A549 (cell line): ENCODE measurements at regions not wholly inside any gene's neighbourhood (a gene's known extent, or its start where the extent isn't known, plus 50 kb on each side); places are given as distances from the start of the nearest gene placed in this dataset.

Source experiments
- ATAC-seq, 2 experiments: fragments of 200-7000 bp in 1 of 2; fragments of >200 bp in 1 of 2; cut with Nextera tagmentation in 1 of 2; cut with Tn5 transposase in 1 of 2; 3 replicates each; pipeline versions ENCODE4 v1.8.0 to v1.9.1; 2018 to 2020; ENCODE audit warnings: mild to moderate bottlenecking in 1 of 2, moderate library complexity in 1 of 2
- CTCF ChIA-PET: fragments of 300-600 bp; sonication (Branson Sonifier 250); formaldehyde crosslinking; extraction: SDS; loops from one replicate; lab custom pipeline; 2021; ENCODE audit warnings: antibody characterized with exemption, inconsistent platforms; lab: Yijun Ruan, JAX
- POLR2A ChIA-PET: fragments of 350-600 bp; formaldehyde crosslinking; extraction: SDS; loops from one replicate; lab custom pipeline; 2021; ENCODE audit warnings: antibody characterized with exemption, inconsistent platforms; lab: Yijun Ruan, JAX
- DNase-seq, 2 experiments: peaks; one replicate each; pipeline versions ENCODE4 v3.0.0 to v3.0.0-alpha.2; 2011 to 2016; ENCODE audit warnings: low read depth in 1 of 2, low spot score in 1 of 2
- FAIRE-seq: peaks from 2 replicates; lab custom pipeline; 2011; peaks lifted over from hg19 to GRCh38; lab: Jason Lieb, UNC
- H3K27ac ChIP-seq, 2 experiments: fragments of >200 bp; sonication (Bioruptor Twin); formaldehyde crosslinking; 3 replicates each; pipeline ENCODE4 v1.5.1; 2016 to 2017
- H3K4me1 ChIP-seq: fragments of >200 bp; sonication (Bioruptor Twin); formaldehyde crosslinking; 3 replicates; pipeline ENCODE4 v1.6.1; 2016
- H3K4me2 ChIP-seq: fragments of >200 bp; sonication (Bioruptor Twin); formaldehyde crosslinking; 3 replicates; pipeline ENCODE4 v1.6.1; 2016
- H3K4me3 ChIP-seq: fragments of >200 bp; sonication (Bioruptor Twin); formaldehyde crosslinking; 3 replicates; pipeline ENCODE4 v1.5.1; 2016
- H3K9me3 ChIP-seq: fragments of >200 bp; sonication (Bioruptor Twin); formaldehyde crosslinking; 3 replicates; pipeline ENCODE4 v1.6.1; 2016
- BHLHE40 ChIP-seq: IDR thresholded peaks from 2 replicates; pipeline ENCODE4 v1.6.1; 2012; ENCODE audit warnings: low read depth, low read length, inconsistent platforms
- CBX2 ChIP-seq: fragments of 200-600 bp; sonication (generic); IDR thresholded peaks from 2 replicates; pipeline ENCODE4 v1.6.1; 2016; ENCODE audit warnings: low read depth, mild to moderate bottlenecking, borderline replicate concordance
- CBX8 ChIP-seq: fragments of 200-600 bp; sonication (generic); IDR thresholded peaks from 2 replicates; pipeline ENCODE4 v1.6.1; 2016
- CHD2 ChIP-seq: fragments of 150-350 bp; IDR thresholded peaks from 2 replicates; pipeline ENCODE4 v1.6.1; 2014; ENCODE audit warnings: low read length; ENCODE audit not compliant: partially characterized antibody
- E2F6 ChIP-seq: IDR thresholded peaks from 2 replicates; pipeline ENCODE4 v1.6.1; 2012; ENCODE audit warnings: low read depth, borderline replicate concordance
- EHF ChIP-seq: fragments of 250-450 bp; sonication (Bioruptor Pico); IDR thresholded peaks from 2 replicates; pipeline ENCODE4 v1.5.0; 2020; ENCODE audit warnings: mild to moderate bottlenecking
- ELK1 ChIP-seq: fragments of 150-350 bp; IDR thresholded peaks from 2 replicates; pipeline ENCODE4 v1.6.1; 2014; ENCODE audit warnings: low read depth, mild to moderate bottlenecking, low read length
- FOXS1 ChIP-seq: fragments of 250-450 bp; sonication (Bioruptor Pico); IDR thresholded peaks from 2 replicates; pipeline ENCODE4 v1.5.0; 2020; ENCODE audit warnings: mild to moderate bottlenecking, moderate library complexity
- HES2 ChIP-seq: fragments of >200 bp; sonication (Bioruptor Twin); formaldehyde crosslinking; IDR thresholded peaks from 2 replicates; pipeline ENCODE4 v1.6.1; 2016
- HOXA7 ChIP-seq: fragments of 250-450 bp; sonication (Bioruptor Pico); IDR thresholded peaks from 2 replicates; pipeline ENCODE4 v1.5.0; 2020; ENCODE audit warnings: mild to moderate bottlenecking, moderate library complexity
- HOXB5 ChIP-seq: fragments of 250-450 bp; sonication (Bioruptor Pico); IDR thresholded peaks from 2 replicates; pipeline ENCODE4 v1.5.0; 2020; ENCODE audit warnings: mild to moderate bottlenecking, moderate library complexity
- JUN ChIP-seq, 2 experiments: fragments of >200 bp; sonication (Bioruptor Twin); formaldehyde crosslinking; IDR thresholded peaks; 2 replicates in 1 of 2; 3 replicates in 1 of 2; pipeline ENCODE4 v1.6.1; 2016 to 2017
- MAFK ChIP-seq: fragments of 450-650 bp; IDR thresholded peaks from 2 replicates; pipeline ENCODE4 v1.6.1; 2014; ENCODE audit not compliant: partially characterized antibody
- MAX ChIP-seq: IDR thresholded peaks from 2 replicates; pipeline ENCODE4 v1.6.1; 2012
- MAZ ChIP-seq: fragments of 150-350 bp; IDR thresholded peaks from 2 replicates; pipeline ENCODE4 v1.6.1; 2014; ENCODE audit warnings: antibody characterized with exemption, low read depth, low read length, borderline replicate concordance
- NFE2L2 ChIP-seq: fragments of 150-350 bp; conservative IDR thresholded peaks from 2 replicates; pipeline ENCODE4 v1.6.1; 2014; ENCODE audit warnings: low read length
- NPAS2 ChIP-seq: fragments of 250-450 bp; sonication (Bioruptor Pico); IDR thresholded peaks from 2 replicates; pipeline ENCODE4 v1.8.0; 2022; ENCODE audit warnings: mild to moderate bottlenecking, moderate library complexity, borderline replicate concordance
- POLR2A ChIP-seq: IDR thresholded peaks from 2 replicates; pipeline ENCODE4 v1.6.1; 2012; ENCODE audit warnings: mild to moderate bottlenecking, low read length
- POLR2AphosphoS2 ChIP-seq: conservative IDR thresholded peaks from 2 replicates; pipeline ENCODE4 v1.6.1; 2012; ENCODE audit warnings: low read length, improper control_type of control experiment, inconsistent platforms
- RAD21 ChIP-seq, 2 experiments: fragments of >200 bp in 1 of 2; sonication (Bioruptor Twin) in 1 of 2; formaldehyde crosslinking in 1 of 2; IDR thresholded peaks in 1 of 2; conservative IDR thresholded peaks in 1 of 2; 2 replicates in 1 of 2; 3 replicates in 1 of 2; pipeline ENCODE4 v1.6.1; 2012 to 2018; ENCODE audit warnings: inconsistent platforms in 1 of 2
- REST ChIP-seq: fragments of 200-600 bp; sonication (generic); IDR thresholded peaks from 2 replicates; pipeline ENCODE4 v1.6.1; 2016; ENCODE audit warnings: antibody characterized with exemption, mild to moderate bottlenecking, moderate library complexity
- RFX5 ChIP-seq: fragments of 450-650 bp; IDR thresholded peaks from 2 replicates; pipeline ENCODE4 v1.7.1; 2014; ENCODE audit warnings: antibody characterized with exemption, mild to moderate bottlenecking, moderate library complexity
- RNF2 ChIP-seq: fragments of 200-600 bp; sonication (generic); IDR thresholded peaks from 2 replicates; pipeline ENCODE4 v1.6.1; 2016; ENCODE audit warnings: low read depth, mild to moderate bottlenecking, antibody characterized with exemption, moderate library complexity, borderline replicate concordance
- TFCP2L1 ChIP-seq: fragments of 250-450 bp; sonication (Bioruptor Pico); IDR thresholded peaks from 2 replicates; pipeline ENCODE4 v1.5.0; 2021; ENCODE audit warnings: mild to moderate bottlenecking
- WGBS: methylation state at CpG from one replicate; pipeline ENCODE4 v1.1.6; 2017; ENCODE audit errors: missing lambda C conversion rate; 5-methylcytosine and 5-hydroxymethylcytosine counted together

- POLR2A ChIA-PET: no interaction called here
Observed at GRCh38 chr6:69555088-69555638, 241.6 kb downstream of the LMBRD1 start.

GRCh38 chr6:69542494-69542893 is 254.3 kb downstream of the LMBRD1 start:
- H3K4me2 ChIP-seq: no peak overlapping the region
- WGBS: 0% methylated on average over 1 of the region's 1 CpG
- no peak overlapping the region for H3K4me3 ChIP-seq
- H3K27ac ChIP-seq: no peak overlapping the region
- ATAC-seq (no peak), FAIRE-seq (no peak), DNase-seq (no peak)
- H3K4me1 ChIP-seq: no peaks in the 10 kb centered on the region
- TF ChIP-seq NFE2L2 (no peak), RAD21 (conservative IDR thresholded peaks at IDR 0.05 in 1 of 2, IDR thresholded peaks at IDR 0.05 in 1 of 2) (no peak), CBX2 (no peak), RFX5 (no peak), TFCP2L1 (no peak), POLR2A (no peak), EHF (CRISPR knock-in tag) (no peak), HES2 (no peak), HOXA7 (CRISPR knock-in tag) (no peak), FOXS1 (CRISPR knock-in tag) (no peak), MAX (no peak), MAFK (no peak), CBX8 (no peak)
- CTCF ChIA-PET: interaction anchor here (0.6 kb wide), 1 partner anchor 78 kb away, joined by 4 read pairs; no protein-coding TSS in a partner anchor
- H3K9me3 ChIP-seq: no peaks in the 10 kb centered on the region
- POLR2A ChIA-PET: no interaction called here

More at GRCh38 chr6:69555088-69555638, 241.6 kb downstream of the LMBRD1 start:
- no peak overlapping the region for H3K4me3 ChIP-seq
- no peaks in the 10 kb centered on the region for H3K4me1 ChIP-seq
- no peaks in the 10 kb centered on the region for H3K9me3 ChIP-seq
- FAIRE-seq: no peak
- DNase-seq: no peak
- TF ChIP-seq REST (no peak), HOXB5 (CRISPR knock-in tag) (no peak), CHD2 (no peak)
- WGBS: 54% methylated on average over 2 of the region's 2 CpGs
- no peak for ATAC-seq
- H3K27ac ChIP-seq: no peak overlapping the region
- CTCF ChIA-PET: no interaction called here
- no peak overlapping the region for H3K4me2 ChIP-seq

- ATAC-seq: no peak
- CTCF ChIA-PET: no interaction called here
- TF ChIP-seq RNF2 (no peak), NPAS2 (CRISPR knock-in tag) (no peak), REST (no peak), NFE2L2 (no peak), E2F6 (no peak), MAX (no peak), POLR2AphosphoS2 (no peak), MAZ (no peak), BHLHE40 (no peak), ELK1 (no peak), JUN (IDR thresholded peaks at IDR 0.05) (no peak)
Observed at GRCh38 chr6:69527921-69528476, 268.8 kb downstream of the LMBRD1 start.

More at GRCh38 chr6:69527921-69528476, 268.8 kb downstream of the LMBRD1 start:
- POLR2A ChIA-PET: no interaction called here
- no peak overlapping the region for H3K4me3 ChIP-seq
- FAIRE-seq (no peak), DNase-seq (no peak)
- H3K9me3 ChIP-seq: no peaks in the 10 kb centered on the region
- H3K27ac ChIP-seq: no peak overlapping the region
- H3K4me2 ChIP-seq: no peak overlapping the region
- H3K4me1 ChIP-seq: no peaks in the 10 kb centered on the region
- WGBS: 2% methylated on average over 2 of the region's 2 CpGs
